ENCODE measurements at regions not wholly inside any gene's neighbourhood (a gene's known extent, or its start where the extent isn't known, plus 50 kb on each side); places are given as distances from the start of the nearest gene placed in this dataset.

- TF ChIP-seq YY1 (IDR thresholded peaks at IDR 0.05; ENCODE audit: low read depth, low read length), result no peak
- TF ChIP-seq RFX5 (IDR thresholded peaks at IDR 0.05; ENCODE audit: low read depth, low read length), result no peak
Measured at GRCh38 chr10:28946479-28946878, 269.2 kb downstream of the BAMBI start.

All from GM12878 (cell line).